Choroid plexus epithelial cell (primary cell): ENCODE measurements at regions not wholly inside any gene's neighbourhood (a gene's known extent, or its start where the extent isn't known, plus 50 kb on each side); places are given as distances from the start of the nearest gene placed in this dataset.

Experiments
- DNase-seq: peaks from one replicate; pipeline ENCODE4 v3.0.0-alpha.2; 2010; ENCODE audit warnings: low read depth
- H3K4me3 ChIP-seq: 2 replicates; pipeline ENCODE4 v1.5.1; 2011; ENCODE audit warnings: low read depth, mild to moderate bottlenecking, control low read depth, low read length, moderate library complexity
- TF ChIP-seq, protein P1 (sequence below): conservative IDR thresholded peaks from 2 replicates; pipeline ENCODE4 v1.5.1; 2011; ENCODE audit warnings: low read depth, mild to moderate bottlenecking, control low read depth, inconsistent platforms, low read length, moderate library complexity

DNA sequence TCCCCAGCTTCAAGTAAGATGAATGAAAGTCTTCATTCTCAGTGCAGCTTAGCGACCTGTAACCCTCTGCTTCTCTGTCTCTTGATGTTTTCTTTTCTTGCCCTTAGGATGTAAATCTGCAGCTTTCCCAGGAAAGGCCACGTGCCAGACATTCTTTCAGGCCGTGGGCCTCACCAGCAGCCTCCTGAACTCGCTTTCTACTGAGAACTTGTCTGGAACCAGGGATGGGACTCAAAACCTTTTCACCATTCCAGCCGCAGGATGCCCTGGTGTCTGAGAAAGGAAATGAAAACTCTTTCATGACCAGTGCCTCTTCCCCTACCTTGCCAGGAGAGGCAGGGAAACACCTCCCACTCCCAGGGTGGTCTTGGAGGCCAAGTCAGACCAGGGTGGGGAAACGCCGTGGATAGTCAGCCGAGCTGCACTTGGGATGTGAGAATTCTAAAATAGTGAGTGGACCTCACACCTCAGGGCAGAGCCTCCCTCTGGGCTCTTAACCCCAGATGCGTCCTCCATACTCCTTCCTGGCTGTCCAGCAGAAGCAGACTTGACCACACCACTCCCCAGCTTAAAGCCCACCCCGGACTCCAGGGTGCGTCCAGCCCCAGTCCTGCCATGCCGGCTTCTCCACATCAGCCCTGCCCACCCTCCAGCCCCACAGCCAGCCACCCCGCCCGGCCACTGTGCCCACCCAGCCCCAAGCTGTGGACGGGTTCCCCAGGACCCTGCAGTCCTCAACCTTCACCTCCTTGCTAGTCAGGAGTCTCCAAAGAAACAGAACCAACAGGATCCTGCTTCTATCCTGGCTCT is 115.5 kb downstream of the TWIST2 start:
- TF ChIP-seq, protein P1, sequence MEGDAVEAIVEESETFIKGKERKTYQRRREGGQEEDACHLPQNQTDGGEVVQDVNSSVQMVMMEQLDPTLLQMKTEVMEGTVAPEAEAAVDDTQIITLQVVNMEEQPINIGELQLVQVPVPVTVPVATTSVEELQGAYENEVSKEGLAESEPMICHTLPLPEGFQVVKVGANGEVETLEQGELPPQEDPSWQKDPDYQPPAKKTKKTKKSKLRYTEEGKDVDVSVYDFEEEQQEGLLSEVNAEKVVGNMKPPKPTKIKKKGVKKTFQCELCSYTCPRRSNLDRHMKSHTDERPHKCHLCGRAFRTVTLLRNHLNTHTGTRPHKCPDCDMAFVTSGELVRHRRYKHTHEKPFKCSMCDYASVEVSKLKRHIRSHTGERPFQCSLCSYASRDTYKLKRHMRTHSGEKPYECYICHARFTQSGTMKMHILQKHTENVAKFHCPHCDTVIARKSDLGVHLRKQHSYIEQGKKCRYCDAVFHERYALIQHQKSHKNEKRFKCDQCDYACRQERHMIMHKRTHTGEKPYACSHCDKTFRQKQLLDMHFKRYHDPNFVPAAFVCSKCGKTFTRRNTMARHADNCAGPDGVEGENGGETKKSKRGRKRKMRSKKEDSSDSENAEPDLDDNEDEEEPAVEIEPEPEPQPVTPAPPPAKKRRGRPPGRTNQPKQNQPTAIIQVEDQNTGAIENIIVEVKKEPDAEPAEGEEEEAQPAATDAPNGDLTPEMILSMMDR, result peak; percentile 16
- no peak overlapping the region for H3K4me3 ChIP-seq
- peak; percentile 75 for DNase-seq

DNA sequence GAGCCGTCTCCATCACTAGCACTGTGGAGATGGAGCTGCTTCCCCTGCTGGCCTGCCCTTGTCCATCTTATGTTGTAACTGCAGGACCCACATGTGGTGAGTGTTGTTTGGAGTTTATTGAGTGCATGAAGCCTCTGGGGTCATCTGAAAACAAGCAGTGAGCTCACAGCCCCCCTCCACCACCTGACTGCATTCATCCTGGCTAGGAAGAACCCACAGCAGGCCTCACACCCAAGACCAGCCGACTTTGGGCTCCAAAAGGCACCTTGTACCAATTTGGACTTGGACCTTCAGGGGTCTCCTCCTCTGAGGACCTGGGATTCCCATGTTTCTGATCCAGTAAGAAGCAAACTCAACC is 116.1 kb downstream of the TWIST2 start:
- no peak overlapping the region for H3K4me3 ChIP-seq
- DNase-seq, result peak; percentile 16
- TF ChIP-seq, protein P1, result no peak

DNA sequence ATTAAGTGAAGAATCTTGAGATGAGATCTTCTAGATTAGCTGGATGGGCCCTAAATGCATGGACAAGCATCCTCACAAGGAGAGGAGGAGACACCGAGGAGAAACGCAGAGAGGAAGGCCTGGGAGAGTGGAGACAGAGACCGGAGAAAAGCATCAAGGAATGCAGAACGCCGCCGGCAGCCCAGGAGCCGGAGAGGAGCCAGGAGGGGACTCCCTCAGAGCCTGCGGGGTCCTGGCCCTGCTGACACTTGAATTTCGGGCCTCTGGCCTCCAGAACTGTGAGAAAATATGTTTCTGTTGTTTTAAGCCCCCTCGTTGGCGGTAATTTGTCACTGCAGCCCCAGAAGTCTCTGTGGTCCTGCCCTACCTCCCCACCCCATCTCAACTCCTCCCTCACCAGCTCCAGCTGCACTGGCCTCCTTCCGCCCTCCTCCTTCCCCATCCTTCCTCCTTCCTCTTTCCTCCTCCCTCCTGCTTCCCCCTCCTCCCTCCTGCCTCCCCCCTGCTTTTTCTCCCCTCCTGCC is 116.7 kb downstream of the TWIST2 start:
- TF ChIP-seq, protein P1, result no peak
- DNase-seq, result no peak
- H3K4me3 ChIP-seq, result no peak overlapping the region

DNA sequence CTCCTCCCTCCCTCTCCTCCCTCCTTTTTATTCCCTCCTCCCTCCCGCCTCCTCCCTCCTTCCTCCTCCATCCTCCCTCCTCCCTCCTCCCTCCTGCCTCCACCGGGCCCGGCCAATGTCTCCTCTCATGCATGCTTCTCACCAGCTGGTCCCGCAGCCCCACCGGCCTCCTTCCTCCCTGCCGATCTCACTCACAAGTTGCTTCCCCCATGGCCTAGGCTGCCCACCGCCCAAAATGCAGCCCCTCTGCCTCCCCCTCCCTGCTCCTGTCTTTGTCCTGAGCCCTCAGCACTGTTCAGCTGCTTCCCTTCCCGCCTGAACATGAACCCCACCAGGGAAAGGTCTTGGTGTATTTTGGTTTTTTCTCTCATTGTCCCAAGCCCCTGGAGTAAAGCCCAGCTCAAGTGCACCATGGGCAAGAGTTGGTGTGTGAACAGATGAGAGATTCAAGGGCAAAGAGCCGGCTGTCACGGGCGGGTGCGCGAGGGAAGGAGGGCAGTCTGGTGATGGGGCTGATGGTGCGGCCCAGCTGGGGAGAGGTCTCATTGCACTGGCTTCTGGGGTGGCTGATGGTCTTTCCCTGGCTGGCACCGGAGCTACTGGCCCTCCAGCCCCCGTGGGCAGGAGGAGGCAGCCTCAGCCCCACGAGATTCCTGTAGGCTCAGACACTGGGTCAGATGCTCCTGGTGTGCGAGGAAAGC is 117.6 kb downstream of the TWIST2 start:
- DNase-seq, result no peak
- TF ChIP-seq, protein P1, result no peak
- no peak overlapping the region for H3K4me3 ChIP-seq

DNA sequence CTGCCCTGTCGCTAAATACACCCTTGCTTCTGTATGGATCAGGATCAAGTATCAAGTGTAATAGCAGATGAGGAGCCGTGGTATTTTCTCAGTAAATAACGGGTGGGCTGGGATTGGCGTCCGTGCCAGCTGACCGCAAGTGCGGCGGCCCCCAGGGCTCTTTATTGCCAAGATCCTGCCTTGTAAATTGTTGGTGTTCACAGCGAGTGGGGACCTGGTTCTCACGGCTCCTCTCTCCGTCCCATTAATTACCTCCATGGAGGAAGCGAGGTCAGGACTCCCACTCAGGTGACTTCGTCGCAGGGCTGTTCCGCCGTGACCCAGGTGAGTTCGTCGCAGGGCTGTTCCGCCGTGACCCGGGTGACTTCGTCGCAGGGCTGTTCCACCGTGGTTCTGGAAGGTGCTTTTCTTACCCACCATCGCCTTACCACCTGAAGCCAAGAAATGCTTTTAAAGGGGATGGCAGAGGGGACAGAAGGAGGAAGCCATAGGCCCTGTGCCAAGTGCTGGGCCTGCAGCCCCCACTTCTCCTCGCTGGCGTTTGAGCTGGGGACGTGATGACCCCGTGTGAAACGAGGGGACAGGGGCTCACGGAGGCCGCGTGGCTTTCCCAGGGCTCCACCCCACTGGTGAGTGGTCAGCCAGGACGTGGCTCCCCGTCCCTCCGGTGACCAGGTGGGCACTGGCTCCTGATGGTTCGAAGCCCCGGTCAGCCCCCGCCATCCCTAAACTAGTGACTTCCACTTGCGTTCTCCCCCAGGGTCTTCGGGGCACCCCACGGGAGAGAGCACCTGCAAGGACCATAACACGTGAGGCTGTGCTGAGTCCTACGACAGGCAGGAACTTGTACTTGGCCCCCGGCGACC is 118.4 kb downstream of the TWIST2 start:
- DNase-seq, result no peak
- H3K4me3 ChIP-seq, result no peak overlapping the region
- TF ChIP-seq, protein P1, result no peak

DNA sequence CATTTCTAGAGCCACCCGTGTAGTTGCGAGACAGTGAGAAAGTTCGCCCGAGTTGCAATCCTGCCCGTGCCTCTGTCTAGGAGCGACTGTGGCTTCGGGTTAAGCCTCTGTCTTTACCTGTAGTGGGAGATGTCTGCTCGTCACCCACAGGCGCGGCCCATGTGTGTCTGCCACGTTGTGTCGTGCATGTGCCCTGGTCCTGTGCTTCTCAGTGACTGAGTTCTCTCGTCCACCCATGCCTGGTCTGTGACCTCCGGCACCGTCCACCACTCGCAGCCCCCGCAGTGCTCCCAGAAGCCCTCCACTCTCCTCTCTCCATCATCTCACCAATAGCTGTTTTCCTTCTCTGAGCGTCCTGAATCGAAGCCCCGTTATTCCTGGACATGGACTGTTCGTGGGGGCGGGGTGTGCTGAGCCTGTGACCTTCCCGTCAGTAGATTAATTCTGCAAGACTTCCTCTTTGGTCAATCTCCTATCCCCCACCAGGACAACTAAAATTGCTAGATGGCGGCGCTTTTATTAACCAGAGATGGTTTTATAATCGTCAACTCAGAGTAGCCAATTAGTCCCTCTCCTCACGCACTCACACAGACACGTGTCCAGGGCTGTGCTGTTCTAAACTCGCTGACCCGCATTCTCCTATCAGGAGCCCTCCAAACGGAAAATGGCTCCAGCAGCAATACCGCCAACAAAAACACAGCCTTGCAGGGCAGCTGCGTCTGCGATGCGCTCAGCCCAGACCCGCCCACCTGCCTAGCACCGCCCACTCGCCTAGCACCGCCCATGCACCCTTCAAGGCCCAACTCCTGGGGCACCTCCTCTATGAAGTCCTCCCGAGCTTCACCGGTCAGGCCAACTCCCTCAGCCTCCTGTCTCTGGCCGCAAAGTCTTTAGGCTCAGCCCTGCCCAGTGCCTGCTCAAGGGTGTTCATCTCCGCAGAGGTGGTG is 119.4 kb downstream of the TWIST2 start:
- TF ChIP-seq, protein P1, result no peak
- DNase-seq, result no peak
- H3K4me3 ChIP-seq, result no peak overlapping the region
